GM21381 (cell line): ENCODE measurements at regions not wholly inside any gene's neighbourhood (a gene's known extent, or its start where the extent isn't known, plus 50 kb on each side); places are given as distances from the start of the nearest gene placed in this dataset.

Experiments
- ATAC-seq: cut with Tn5 transposase; IDR thresholded peaks from one replicate; pipeline ENCODE4 v1.9.1; 2021; ENCODE audit warnings: mild to moderate bottlenecking, moderate library complexity; ENCODE audit not compliant: unreplicated experiment

- no peak for ATAC-seq
Observed at GRCh38 chr12:85733221-85733840, 102.9 kb downstream of the RASSF9 start.

- no peak for ATAC-seq
Observed at GRCh38 chr12:85733984-85734383, 102.2 kb downstream of the RASSF9 start.

GRCh38 chr12:85740186-85740585, 96.0 kb downstream of the RASSF9 start:
- ATAC-seq = no peak

GRCh38 chr12:85741046-85741445, 95.2 kb downstream of the RASSF9 start:
- ATAC-seq = no peak

- ATAC-seq = no peak
Observed at GRCh38 chr12:85747941-85748495, 88.2 kb downstream of the RASSF9 start.
